22Rv1 (cell line): ENCODE measurements at regions not wholly inside any gene's neighbourhood (a gene's known extent, or its start where the extent isn't known, plus 50 kb on each side); places are given as distances from the start of the nearest gene placed in this dataset.

Experiments
- ZFX ChIP-seq: fragments of 450-650 bp; IDR thresholded peaks from 2 replicates; pipeline ENCODE4 v1.6.1; 2017; ENCODE audit warnings: antibody characterized with exemption, borderline replicate concordance
- TF ChIP-seq, protein P1 (sequence below): fragments of 450-650 bp; IDR thresholded peaks from 2 replicates; pipeline ENCODE4 v1.5.1; 2017; ENCODE audit warnings: mild to moderate bottlenecking

DNA sequence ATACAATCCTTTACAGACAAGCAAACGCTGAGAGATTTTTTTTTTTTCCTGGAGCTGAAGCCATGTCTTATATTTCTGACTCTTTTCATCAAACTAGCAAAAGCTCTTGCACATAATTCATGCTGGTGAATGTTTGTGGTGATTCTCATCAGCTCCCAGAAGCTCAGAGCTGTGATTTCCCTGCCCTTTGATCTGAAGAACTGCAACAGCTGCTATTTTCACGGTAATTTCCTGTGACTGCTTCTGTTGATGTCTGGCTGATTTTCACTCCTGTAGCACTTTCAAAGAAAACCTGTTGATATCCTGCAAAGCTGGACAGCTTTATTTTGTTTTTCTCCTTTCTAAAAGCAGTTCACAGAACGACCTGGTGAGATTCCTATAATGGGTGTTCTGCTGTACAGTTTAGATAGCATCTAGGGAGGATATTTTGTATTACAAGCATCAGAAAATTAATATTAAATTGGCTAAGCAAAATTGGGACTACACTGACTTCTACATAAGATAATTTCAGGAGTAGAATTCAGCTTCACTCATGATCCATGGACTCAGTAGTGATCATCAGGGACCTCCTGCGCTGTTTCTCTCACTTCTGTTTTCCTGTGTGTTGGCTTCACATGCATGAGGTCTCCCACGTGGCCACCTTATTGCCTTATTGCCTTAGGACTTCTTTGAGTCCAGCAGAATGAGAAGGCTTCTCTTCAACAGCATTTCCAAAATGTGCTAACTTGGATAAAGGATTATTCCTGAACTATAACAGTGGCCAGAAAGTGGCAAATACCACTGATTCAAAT lies 1111.6 kb upstream of the SORCS1 start:
- TF ChIP-seq, protein P1, sequence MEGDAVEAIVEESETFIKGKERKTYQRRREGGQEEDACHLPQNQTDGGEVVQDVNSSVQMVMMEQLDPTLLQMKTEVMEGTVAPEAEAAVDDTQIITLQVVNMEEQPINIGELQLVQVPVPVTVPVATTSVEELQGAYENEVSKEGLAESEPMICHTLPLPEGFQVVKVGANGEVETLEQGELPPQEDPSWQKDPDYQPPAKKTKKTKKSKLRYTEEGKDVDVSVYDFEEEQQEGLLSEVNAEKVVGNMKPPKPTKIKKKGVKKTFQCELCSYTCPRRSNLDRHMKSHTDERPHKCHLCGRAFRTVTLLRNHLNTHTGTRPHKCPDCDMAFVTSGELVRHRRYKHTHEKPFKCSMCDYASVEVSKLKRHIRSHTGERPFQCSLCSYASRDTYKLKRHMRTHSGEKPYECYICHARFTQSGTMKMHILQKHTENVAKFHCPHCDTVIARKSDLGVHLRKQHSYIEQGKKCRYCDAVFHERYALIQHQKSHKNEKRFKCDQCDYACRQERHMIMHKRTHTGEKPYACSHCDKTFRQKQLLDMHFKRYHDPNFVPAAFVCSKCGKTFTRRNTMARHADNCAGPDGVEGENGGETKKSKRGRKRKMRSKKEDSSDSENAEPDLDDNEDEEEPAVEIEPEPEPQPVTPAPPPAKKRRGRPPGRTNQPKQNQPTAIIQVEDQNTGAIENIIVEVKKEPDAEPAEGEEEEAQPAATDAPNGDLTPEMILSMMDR = no peak
- no peak for TF ChIP-seq ZFX
